Stimulated activated CD4-positive, alpha-beta T cell treated with anti-CD3 and anti-CD28 coated beads, Interleukin-4, amount 100 ng/mL, for 48 hours (primary cell): ENCODE measurements at regions not wholly inside any gene's neighbourhood (a gene's known extent, or its start where the extent isn't known, plus 50 kb on each side); places are given as distances from the start of the nearest gene placed in this dataset.

Experiments
- DNase-seq, 2 donors: peaks; one replicate each; pipeline ENCODE4 v3.0.0-alpha.2; 2020; ENCODE audit warnings: low read depth in 2 of 2

- no peak for DNase-seq
Measured at GRCh38 chr19:30309176-30309575, 63.0 kb upstream of the ZNF536 start.

GRCh38 chr19:30309905-30310601, 62.1 kb upstream of the ZNF536 start:
- no peak for DNase-seq

- no peak for DNase-seq
Measured at GRCh38 chr19:30310602-30311263, 61.5 kb upstream of the ZNF536 start.

GRCh38 chr19:30311911-30312310, 60.3 kb upstream of the ZNF536 start:
- no peak for DNase-seq

- DNase-seq, result no peak
Measured at GRCh38 chr19:30312582-30313352, 59.4 kb upstream of the ZNF536 start.

GRCh38 chr19:30313353-30313750, 58.8 kb upstream of the ZNF536 start:
- no peak for DNase-seq

- no peak for DNase-seq
Measured at GRCh38 chr19:30314056-30314804, 58.0 kb upstream of the ZNF536 start.

GRCh38 chr19:30314805-30315155, 57.4 kb upstream of the ZNF536 start:
- DNase-seq, result no peak

- DNase-seq, result no peak
Measured at GRCh38 chr19:30315159-30315558, 57.0 kb upstream of the ZNF536 start.

- no peak for DNase-seq
Measured at GRCh38 chr19:30316000-30316491, 56.1 kb upstream of the ZNF536 start.

GRCh38 chr19:30316560-30317106, 55.6 kb upstream of the ZNF536 start:
- DNase-seq, result no peak

GRCh38 chr19:30317403-30317802, 54.8 kb upstream of the ZNF536 start:
- no peak for DNase-seq

- no peak for DNase-seq
Measured at GRCh38 chr19:30318261-30318660, 53.9 kb upstream of the ZNF536 start.

- DNase-seq, result no peak
Measured at GRCh38 chr19:30318936-30319335, 53.2 kb upstream of the ZNF536 start.

- DNase-seq, result no peak
Measured at GRCh38 chr19:30319411-30319810, 52.8 kb upstream of the ZNF536 start.

- DNase-seq, result no peak
Measured at GRCh38 chr19:30319876-30320275, 52.3 kb upstream of the ZNF536 start.

GRCh38 chr19:30320466-30320865, 51.7 kb upstream of the ZNF536 start:
- DNase-seq, result no peak

GRCh38 chr19:30320916-30321315, 51.3 kb upstream of the ZNF536 start:
- no peak for DNase-seq
